ENCODE measurements at regions not wholly inside any gene's neighbourhood (a gene's known extent, or its start where the extent isn't known, plus 50 kb on each side); places are given as distances from the start of the nearest gene placed in this dataset.

DNA sequence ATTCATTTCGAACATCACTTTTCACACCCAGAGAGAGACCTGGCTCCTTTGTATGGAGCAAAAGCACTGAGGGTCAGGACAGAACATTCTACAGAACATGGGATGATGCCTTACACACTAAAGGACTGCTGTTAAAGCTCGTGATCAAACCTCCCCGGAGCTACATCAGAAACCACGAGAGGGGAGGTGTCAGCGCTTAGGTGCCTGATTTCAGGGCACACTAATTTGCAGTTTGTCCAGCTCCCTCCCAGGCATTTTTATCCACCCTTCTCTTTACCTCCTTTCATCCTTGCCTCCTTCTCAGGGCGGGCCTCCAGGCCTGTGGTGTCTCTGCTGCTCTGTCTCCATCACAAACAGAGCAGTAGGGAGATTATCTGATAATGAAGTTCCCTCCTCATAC lies 127.5 kb downstream of the VPREB1 start (continued):
- TF ChIP-seq KLF13 (tag; IDR thresholded peaks at IDR 0.05; ENCODE audit: borderline replicate concordance, low read depth) (no peak), GABPB1 (CRISPR knock-in tag; IDR thresholded peaks at IDR 0.05) (no peak), SP1 (CRISPR knock-in tag; IDR thresholded peaks at IDR 0.05) (no peak), TRIM24 (IDR thresholded peaks at IDR 0.05) (no peak), LEF1 (IDR thresholded peaks at IDR 0.05) (no peak), MYNN (IDR thresholded peaks at IDR 0.05) (no peak), MYNN (CRISPR knock-in tag; IDR thresholded peaks at IDR 0.05) (no peak), DIDO1 (tag; IDR thresholded peaks at IDR 0.05; ENCODE audit: low read depth) (no peak), NCOR1 (IDR thresholded peaks at IDR 0.05) (no peak), ZNF431 (CRISPR knock-in tag; IDR thresholded peaks at IDR 0.05) (no peak), ARHGAP35 (IDR thresholded peaks at IDR 0.05; ENCODE audit: partially characterized antibody) (no peak), NFXL1 (CRISPR knock-in tag; IDR thresholded peaks at IDR 0.05) (no peak), NFE2L1 (tag; IDR thresholded peaks at IDR 0.05; ENCODE audit: borderline replicate concordance, low read depth) (no peak), MED1 (CRISPR knock-in tag; IDR thresholded peaks at IDR 0.05; ENCODE audit: borderline replicate concordance) (no peak), TSC22D4 (tag; IDR thresholded peaks at IDR 0.05) (no peak), BMI1 (IDR thresholded peaks at IDR 0.05; ENCODE audit: low read length) (no peak), GABPB2 (CRISPR knock-in tag; conservative IDR thresholded peaks at IDR 0.05) (no peak), HDAC2 (IDR thresholded peaks at IDR 0.05) (no peak), BDP1 (IDR thresholded peaks at IDR 0.05; ENCODE audit: insufficient read depth, insufficient read length) (no peak), MAFF (IDR thresholded peaks at IDR 0.05; ENCODE audit: low read length) (no peak)
- TF ChIP-seq, protein P1, sequence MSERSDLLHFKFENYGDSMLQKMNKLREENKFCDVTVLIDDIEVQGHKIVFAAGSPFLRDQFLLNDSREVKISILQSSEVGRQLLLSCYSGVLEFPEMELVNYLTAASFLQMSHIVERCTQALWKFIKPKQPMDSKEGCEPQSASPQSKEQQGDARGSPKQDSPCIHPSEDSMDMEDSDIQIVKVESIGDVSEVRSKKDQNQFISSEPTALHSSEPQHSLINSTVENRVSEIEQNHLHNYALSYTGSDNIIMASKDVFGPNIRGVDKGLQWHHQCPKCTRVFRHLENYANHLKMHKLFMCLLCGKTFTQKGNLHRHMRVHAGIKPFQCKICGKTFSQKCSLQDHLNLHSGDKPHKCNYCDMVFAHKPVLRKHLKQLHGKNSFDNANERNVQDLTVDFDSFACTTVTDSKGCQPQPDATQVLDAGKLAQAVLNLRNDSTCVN (CRISPR knock-in tag; IDR thresholded peaks at IDR 0.05) = no peak
- TF ChIP-seq, protein P2, sequence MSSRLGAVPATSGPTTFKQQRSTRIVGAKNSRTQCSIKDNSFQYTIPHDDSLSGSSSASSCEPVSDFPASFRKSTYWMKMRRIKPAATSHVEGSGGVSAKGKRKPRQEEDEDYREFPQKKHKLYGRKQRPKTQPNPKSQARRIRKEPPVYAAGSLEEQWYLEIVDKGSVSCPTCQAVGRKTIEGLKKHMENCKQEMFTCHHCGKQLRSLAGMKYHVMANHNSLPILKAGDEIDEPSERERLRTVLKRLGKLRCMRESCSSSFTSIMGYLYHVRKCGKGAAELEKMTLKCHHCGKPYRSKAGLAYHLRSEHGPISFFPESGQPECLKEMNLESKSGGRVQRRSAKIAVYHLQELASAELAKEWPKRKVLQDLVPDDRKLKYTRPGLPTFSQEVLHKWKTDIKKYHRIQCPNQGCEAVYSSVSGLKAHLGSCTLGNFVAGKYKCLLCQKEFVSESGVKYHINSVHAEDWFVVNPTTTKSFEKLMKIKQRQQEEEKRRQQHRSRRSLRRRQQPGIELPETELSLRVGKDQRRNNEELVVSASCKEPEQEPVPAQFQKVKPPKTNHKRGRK (tag; IDR thresholded peaks at IDR 0.05) = no peak
- TF ChIP-seq, protein P3, sequence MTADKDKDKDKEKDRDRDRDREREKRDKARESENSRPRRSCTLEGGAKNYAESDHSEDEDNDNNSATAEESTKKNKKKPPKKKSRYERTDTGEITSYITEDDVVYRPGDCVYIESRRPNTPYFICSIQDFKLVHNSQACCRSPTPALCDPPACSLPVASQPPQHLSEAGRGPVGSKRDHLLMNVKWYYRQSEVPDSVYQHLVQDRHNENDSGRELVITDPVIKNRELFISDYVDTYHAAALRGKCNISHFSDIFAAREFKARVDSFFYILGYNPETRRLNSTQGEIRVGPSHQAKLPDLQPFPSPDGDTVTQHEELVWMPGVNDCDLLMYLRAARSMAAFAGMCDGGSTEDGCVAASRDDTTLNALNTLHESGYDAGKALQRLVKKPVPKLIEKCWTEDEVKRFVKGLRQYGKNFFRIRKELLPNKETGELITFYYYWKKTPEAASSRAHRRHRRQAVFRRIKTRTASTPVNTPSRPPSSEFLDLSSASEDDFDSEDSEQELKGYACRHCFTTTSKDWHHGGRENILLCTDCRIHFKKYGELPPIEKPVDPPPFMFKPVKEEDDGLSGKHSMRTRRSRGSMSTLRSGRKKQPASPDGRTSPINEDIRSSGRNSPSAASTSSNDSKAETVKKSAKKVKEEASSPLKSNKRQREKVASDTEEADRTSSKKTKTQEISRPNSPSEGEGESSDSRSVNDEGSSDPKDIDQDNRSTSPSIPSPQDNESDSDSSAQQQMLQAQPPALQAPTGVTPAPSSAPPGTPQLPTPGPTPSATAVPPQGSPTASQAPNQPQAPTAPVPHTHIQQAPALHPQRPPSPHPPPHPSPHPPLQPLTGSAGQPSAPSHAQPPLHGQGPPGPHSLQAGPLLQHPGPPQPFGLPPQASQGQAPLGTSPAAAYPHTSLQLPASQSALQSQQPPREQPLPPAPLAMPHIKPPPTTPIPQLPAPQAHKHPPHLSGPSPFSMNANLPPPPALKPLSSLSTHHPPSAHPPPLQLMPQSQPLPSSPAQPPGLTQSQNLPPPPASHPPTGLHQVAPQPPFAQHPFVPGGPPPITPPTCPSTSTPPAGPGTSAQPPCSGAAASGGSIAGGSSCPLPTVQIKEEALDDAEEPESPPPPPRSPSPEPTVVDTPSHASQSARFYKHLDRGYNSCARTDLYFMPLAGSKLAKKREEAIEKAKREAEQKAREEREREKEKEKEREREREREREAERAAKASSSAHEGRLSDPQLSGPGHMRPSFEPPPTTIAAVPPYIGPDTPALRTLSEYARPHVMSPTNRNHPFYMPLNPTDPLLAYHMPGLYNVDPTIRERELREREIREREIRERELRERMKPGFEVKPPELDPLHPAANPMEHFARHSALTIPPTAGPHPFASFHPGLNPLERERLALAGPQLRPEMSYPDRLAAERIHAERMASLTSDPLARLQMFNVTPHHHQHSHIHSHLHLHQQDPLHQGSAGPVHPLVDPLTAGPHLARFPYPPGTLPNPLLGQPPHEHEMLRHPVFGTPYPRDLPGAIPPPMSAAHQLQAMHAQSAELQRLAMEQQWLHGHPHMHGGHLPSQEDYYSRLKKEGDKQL (CRISPR knock-in tag; IDR thresholded peaks at IDR 0.05; ENCODE audit: borderline replicate concordance) = no peak
- TF ChIP-seq, protein P4, sequence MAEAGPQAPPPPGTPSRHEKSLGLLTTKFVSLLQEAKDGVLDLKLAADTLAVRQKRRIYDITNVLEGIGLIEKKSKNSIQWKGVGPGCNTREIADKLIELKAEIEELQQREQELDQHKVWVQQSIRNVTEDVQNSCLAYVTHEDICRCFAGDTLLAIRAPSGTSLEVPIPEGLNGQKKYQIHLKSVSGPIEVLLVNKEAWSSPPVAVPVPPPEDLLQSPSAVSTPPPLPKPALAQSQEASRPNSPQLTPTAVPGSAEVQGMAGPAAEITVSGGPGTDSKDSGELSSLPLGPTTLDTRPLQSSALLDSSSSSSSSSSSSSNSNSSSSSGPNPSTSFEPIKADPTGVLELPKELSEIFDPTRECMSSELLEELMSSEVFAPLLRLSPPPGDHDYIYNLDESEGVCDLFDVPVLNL (CRISPR knock-in tag; IDR thresholded peaks at IDR 0.05; ENCODE audit: low read depth) = no peak
